IPS DF 19.7 (cell line): ENCODE measurements at regions not wholly inside any gene's neighbourhood (a gene's known extent, or its start where the extent isn't known, plus 50 kb on each side); places are given as distances from the start of the nearest gene placed in this dataset.
"Not testable (repeated sequence)": the region's sequence is repeated elsewhere in the genome, so short reads cannot be mapped to it uniquely, and the experiment has no call there.

Source experiments
- DNase-seq: peaks from one replicate; pipeline ENCODE4 v3.0.0-alpha.2; 2013; ENCODE audit warnings: low read depth, low spot score

DNA sequence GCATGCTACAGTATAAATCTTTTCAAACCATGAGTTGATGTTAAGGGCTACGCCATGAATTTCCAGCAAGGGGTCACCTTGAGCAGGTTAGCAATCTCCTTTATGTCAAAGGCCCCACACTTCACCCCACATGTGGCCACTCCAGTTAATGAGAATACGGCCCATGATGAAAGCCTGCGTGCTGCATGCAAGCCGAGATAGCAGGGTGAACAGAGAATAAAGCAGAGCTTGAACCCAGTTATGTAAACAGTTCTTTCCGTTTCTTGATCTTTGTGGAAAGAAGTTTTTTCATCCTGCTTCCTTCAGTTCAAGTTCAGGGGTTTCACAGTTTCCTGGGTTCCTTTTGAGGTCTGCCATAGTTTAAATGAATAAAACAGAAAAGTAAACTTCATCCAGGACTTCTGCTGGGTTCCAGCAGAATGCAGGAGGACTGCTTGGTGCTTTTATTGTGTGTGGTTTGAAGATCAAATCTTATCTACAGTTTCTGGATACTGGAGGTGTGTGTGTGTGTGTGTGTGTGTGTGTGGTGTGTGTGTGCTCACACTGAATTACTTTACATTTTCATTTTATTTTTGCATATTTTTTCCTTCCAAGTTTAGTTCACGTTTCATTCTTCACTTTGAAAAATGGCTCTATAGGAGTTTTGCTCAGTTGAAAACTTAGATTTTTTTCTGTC is 87.1 kb downstream of the HMHB1 start:
- no peak for DNase-seq

DNA sequence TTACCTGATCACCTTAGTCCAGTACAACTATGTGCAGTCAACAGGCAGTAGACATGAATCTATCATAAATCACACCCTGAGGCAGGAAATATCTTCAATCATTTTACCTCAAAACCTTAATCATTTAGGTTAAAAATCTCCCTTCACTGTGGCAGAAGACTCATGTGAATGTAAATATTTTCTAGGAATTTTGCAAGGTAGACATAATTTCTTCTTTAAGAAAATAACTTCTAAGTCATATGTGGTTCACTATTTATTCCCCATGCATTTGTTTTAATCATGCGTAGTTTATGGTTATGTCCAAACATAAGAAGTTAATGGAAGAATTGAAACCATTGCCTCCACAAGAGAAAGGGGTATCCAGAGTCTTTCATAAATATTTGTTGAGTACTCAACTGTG is 97.0 kb downstream of the HMHB1 start:
- no peak for DNase-seq

DNA sequence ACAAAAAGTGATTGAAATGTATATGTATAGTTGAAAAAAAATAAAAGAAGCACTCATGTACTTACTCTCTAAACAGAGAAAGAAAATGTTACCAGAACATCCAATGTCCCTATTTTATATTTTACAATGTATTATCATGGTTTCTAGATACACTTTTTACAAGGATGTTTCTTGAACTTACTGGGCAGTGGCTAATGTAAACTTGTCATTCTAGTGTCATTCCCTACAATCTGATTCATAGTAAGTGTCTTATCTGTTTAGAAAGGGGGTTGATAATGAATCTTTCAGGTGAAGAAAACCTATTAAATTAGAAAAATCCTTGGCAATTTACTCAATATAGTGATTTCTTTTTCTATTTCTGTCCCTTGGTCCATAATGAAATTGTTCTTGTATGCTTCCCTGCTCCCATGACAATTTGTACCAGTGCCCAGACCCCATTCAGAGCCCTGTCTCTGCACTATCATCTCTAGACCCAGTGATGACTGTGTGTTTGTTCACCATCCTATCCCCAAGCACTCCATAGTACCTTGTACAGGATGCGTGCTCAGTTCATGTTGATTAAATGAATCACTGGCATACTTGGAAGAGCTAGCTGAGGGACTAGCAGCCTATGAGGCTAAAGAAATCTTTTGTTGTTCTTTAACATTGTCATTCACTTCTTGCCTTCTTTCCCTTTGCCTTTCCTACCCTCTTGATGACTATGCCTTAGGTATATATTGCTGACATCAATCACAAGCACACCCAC is 101.2 kb downstream of the HMHB1 start:
- no peak for DNase-seq

DNA sequence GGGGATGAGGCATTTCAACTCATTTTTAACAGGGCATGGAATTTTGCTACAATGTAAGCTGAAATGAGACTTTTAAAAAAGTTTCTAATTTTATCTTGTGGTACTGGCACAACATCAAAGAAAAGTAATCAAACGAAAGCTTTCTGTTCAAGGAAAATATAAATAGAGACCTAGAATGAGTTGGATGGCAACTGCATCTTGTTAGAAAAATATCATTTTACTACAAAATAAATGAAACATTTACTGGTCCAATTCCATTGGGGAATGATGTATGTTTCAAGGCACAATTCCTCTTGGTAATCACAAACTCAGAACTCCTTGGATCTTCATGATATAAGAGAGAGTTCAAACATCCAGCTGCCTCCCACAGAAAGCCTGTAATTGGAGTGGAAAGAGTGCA is 102.8 kb downstream of the HMHB1 start:
- DNase-seq, result no peak

DNA sequence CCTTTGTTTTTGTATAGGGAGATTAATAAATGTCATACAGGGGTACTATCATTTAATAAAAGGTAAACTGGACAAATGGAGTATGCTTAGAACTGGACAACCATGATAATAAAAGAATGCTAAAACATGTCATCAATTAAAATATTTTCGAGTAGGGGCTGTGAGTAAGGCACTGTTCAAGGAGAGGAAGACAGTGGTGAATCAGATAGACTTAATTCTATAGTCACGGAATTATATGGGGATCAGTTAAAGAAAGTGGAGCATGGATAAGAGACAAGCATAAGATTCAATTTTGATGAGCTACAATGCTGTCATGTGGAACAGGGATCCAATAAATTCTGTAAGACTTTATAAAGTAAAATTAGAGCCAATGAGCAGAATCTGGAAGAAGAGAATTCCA is 104.5 kb downstream of the HMHB1 start:
- DNase-seq, result no peak

DNA sequence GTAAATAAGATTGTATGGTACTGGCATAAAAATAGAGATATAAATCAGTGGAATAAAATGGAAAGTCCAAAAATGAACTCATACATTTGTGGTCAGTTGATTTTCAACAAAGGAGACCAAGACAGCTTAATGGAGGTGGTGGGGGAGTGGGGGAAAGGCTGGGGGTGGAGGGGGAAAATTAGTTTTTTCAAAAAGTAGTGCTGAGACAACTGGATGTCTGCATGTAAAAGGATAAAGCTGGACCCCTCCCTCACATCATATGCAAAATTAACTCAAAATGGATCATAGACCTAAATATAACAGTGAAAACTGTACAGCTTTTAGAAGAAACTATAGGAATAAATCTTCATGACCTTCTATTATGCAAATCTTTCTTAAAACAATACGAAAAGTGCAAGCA is 107.0 kb downstream of the HMHB1 start:
- no peak for DNase-seq

DNA sequence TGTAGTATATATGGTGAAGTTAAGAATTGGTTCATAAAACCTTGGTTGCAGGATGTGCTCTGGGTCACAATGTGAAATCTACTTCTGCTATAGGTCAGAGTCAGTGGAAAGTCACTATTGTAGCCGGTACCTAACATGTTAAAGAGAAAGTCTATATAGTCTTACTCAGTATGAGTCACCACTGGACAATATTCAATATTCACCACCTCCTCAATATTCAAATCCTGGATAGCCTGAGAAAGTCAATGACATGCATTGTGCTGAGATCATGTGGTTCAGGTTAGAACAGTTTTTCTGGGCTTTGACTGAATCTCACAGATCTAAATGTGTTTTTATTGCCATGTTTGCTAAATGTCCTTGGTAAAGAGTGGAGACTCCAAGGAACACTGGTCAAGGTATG is 108.8 kb downstream of the HMHB1 start:
- DNase-seq, result no peak

DNA sequence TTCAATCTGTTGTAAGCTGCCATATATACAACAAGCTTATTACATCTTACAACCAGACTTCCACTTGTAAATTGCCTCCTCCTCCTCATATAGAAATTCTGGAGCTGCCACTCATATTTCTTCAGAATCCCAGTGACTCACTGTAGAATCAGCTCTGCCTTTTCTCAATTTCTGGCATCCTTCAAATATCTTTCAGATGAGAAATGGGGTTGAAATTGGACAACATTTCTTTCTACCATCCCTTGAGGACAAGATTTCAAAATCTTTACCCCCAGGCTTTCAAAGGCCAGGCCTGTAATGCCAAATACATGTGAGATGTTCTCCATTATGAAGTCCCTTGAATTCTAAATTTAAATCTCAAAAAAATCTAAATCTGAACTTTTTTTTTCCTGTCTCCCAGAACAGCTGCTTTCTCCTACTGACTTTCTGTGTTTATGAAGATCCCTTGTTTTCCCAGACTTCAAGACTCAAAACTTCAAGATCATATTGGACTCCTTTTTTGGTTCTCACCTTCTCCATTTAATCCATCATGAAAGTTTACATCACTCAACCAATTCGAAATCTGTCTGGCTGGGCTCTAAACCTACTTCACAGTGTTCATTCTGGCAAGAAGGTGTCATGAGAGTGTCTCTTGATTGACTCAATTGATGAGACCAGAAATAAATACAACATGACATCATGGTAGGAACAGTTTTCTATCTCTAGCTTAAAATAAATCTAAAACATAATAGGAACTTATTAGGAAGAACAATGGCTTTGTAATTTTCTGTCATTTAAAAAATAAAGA is 109.8 kb downstream of the HMHB1 start:
- DNase-seq, result no peak

DNA sequence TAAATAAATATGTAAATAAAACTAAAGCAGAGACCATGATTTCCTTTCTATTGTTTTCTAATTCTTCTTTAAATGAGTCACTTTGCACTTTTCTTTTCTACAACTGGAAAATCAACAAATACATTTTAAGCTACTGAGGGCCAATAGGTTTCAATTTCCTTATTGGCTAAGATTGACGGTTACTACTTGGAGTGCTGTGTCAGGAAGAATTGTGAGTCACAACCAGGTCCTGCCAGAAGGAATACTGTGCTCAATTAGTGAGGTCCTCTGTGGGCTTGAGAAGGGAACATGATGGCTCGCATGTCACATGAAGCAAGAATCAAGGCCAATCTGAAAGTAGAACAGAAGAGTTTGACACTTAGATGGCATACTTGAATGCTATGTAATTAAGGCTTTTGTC is 110.8 kb downstream of the HMHB1 start:
- no peak for DNase-seq

DNA sequence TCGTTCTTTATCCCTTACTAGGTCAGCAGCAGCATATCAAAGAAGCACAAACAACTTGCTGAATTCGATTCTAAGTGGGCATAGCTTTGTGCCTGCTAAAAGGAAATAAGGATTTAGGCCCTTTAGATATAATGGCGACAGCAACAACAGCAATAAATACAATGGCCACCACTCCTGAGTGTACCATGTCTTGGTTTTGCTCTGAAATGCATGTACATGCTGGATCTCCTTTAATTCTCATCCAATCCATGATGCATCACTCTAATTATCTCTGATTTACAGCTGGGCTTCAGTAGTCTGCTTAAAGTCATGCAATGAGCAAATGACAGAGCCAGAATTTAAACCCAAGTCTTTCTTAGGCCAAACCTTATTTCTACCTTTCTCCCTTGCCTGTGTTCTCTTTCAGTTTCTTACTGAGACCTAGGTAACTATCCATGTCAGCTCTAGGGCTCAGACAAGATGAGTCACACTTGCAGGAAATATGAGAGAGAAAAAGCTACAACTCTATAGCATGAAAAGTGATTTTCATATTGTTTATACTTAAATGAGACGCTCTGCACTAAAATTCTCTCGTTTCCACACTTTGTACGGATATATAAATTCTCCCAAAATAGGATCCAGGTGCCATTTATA is 111.8 kb downstream of the HMHB1 start:
- DNase-seq, result no peak

DNA sequence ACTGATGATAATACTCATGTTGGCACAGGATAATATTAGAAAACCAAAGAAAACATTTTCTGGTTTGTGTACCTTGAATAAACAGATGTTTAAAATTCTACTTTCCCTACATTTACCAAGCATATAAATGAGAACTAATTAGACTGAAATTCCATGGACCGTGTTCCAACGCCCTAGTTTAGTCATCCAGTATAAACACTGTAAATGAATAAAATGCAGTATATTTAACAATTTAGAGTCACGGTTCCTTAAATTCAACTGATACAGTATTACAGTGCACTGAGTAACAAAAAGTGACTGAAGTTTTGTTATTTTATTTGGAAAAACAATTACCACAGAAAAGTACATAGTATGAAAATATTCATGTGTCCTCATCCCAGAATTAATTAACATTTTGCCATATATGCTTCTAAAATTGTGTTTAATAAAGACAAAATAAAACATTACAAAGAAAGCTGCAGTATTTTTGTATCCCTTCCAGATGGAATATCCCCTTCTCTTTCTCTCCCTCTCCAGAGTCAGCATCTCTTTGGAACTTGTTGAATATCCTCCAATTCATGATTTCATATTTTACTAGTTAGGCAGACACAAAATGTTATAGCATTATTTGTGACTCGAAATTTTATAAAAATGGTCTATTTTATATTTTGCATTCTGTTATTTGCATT is 112.5 kb downstream of the HMHB1 start:
- no peak for DNase-seq

DNA sequence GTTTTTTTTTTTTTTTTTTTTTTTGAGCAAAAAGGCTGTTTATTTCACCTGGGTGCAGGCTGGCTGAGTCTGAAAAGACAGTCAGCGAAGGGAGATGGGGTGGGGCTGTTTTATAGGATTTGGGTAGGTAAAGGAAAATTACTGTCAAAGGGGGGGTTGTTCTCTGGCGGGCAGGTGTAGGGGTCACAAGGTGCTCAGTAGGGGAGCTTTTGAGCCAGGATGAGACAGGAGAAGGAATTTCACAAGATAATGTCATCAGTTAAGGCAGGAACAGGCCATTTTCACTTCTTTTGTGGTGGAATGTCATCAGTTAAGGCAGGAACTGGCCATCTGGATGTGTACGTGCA is 113.0 kb downstream of the HMHB1 start:
- DNase-seq, result not testable (repeated sequence)

DNA sequence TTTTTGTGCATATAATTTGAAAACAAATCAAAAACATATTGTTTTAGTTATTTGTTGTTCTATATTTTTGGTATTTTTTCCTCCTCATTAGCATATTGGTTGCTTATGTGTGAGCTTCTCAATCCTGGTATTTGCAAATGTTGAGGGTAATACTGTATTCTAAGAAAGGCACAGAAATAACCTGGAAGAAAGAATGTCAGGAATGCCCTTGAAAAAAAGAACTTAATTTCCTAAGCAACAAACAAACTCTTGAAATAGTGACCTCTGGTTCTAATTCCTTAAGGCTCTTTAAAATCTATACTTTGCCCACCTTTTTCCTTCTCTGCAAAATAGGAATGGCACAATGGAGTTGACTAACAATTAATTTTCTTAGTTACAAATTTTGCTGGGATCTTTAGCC is 117.5 kb downstream of the HMHB1 start:
- DNase-seq, result no peak

DNA sequence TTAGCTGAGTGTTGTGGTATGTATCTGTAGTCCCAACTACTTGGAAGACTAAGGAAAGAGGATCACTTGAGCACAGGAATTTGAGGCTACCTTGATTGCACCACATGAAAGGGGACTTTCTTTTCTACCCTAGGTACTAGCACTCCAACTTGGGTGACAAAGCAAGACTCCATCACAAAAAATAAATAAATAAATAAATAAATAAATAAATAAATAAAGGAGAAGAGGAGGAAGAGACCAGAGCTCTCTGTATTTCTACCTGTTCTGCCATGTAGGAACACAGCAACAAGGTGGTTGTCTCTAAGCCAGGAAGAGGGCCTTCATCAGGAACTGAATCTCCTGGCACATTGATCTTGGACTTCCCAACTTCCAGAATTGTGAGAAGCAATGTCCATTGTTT is 118.6 kb downstream of the HMHB1 start:
- DNase-seq, result no peak

DNA sequence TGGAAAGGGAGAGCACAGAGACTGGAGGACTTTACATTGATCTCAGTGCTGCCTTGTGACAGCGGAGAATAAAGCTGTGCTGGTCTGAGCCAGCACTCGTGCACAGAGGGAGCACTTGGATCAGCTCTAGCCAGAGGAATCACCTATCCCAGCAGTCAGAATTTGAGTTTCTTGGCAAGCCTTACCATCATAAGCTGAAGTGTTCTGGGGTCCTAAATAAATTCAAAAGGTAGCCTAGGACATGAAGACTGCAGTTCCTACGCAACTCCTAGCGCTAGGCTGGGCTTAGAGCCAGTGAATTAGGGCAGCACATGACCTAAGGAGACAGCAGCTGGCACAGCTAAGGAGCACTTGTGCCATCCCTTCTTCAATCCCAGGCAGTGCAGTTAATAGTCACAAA is 119.5 kb downstream of the HMHB1 start:
- no peak for DNase-seq

DNA sequence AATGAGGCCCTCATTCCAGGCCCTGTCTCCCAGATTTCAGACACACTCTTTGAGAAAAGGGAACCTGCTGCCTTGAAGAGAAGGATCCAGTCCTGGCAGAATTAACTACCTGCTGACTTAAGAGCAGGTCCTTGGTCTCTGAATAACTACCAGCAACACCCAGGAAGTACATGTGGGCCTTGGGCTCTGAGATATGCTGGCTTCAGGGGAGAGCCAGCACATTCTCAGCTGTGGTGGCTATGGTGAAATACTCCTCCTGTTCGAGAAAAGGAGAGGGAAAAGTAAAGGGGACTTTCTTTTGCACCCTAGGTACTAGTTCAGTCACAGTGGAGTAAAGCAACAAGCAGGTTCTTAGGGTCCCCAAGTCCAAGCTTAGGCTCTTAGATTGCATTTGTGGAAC is 120.0 kb downstream of the HMHB1 start:
- DNase-seq, result no peak

DNA sequence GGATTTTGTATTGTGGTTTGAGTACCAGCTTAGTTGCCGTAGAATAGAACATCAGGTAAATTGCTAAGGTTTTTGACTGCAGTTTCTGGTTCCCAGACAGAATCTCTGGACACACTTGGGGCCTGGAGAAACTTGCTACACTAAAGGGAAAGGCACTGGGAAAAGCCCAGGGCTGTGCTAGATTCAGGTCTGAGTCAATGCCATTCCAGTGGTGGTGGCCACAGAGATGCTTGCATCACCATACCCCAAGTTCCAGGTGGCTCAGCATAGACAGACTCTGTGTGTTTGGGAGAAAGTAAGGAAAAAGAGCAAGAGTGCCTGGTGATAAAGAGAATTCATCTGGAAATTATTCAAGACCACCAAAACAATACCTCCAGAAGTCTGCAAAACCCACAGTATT is 120.6 kb downstream of the HMHB1 start:
- DNase-seq, result no peak

DNA sequence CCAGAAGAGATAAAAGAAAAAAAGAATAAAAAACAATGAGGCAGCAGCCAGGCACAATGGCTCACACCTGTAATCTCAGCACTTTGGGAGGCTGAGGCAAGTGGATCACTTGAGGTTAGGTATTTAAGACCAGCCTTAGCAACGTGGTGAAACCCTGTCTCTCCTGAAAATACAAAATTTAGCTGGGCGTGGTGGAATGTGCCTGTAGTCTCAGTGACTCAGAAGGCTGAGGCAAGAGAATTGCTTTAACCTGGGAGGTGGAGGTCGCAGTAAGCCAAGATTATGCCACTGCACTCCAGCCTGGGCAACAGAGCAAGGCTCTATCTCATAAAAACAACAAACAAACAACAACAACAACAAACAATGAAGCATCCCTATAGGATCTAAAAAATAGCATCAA is 121.5 kb downstream of the HMHB1 start:
- DNase-seq, result no peak

DNA sequence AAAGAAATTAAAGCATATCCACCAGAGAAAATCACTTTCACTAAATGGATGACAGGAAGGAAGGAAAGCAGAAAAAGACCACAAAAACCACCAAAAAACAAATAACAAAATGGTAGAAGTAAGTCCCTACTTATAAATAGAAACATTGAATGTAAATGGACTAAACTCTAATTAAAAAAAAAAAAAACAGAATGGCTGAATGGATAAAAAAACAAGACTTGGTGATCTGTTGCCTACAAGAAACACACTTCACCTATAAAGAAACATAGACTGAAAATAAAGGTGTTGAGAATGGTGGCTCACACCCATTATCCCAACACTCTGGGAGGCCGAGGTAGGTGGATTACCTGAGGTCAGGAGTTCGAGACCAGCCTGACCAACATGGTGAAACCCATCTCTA is 122.9 kb downstream of the HMHB1 start:
- no peak for DNase-seq

DNA sequence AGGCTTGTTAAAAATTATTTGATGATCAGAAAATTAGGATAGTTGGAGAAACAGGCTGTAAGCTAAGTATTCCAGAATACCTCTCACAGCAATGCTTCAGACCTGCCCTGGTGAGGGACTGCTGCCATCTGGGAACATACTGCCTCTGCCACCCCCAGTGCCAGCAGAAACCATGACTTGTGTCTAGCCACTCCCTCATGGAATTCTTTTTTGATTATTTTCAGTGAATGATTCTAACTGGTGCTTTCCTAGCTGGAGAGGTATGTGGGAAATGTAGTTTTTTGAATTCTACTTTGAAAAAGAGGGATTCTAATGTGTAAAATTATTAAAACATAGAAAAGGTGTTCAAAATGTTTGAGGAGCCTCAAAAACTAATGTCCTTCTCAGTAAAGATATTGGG is 126.3 kb downstream of the HMHB1 start:
- DNase-seq, result no peak

DNA sequence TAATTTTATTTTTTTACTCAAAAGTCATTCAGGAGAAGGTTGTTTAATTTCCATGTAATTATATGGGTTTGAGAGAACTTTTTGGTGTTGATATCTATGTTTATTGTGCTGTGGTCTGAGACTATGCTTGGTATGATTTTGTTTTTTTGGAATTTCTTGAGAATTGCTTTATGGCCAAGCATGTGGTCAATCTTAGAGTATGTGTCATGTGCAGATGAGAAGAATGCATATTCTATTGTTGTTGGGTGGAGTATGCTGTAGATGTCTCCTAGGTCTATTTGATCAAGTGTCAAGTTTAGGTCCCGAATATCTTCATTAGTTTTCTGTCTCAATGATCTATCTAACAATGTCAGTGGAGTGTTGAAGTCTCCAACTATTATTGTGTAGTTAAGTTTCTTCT is 134.9 kb downstream of the HMHB1 start:
- DNase-seq, result no peak

DNA sequence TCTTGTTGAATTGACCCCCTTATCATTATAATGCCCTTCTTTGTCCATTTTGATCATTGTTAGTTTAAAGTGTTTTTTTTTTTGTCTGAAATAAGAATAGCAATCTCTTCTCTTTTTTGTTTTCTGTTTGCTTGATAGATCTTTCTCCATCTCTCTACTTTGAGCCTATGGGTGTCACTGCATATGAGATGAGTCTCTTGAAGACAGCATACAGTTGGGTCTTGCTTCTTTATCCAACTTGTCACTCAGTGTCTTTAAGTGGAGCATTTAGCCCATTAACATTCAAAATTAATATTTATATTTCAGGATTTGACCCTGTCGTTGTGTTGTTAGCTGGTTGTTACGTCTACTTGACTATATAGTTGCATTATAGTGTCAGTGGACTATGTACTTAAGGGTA is 135.4 kb downstream of the HMHB1 start:
- DNase-seq, result no peak
